Retinal pigment epithelial cell (primary cell): ENCODE measurements at regions not wholly inside any gene's neighbourhood (a gene's known extent, or its start where the extent isn't known, plus 50 kb on each side); places are given as distances from the start of the nearest gene placed in this dataset.

Source experiments
- DNase-seq: peaks from one replicate; pipeline ENCODE4 v3.0.0-alpha.2; 2010; ENCODE audit warnings: low read depth
- H3K4me3 ChIP-seq: 2 replicates; pipeline ENCODE4 v1.5.1; 2011; ENCODE audit warnings: mild to moderate bottlenecking, low read length, control low read depth, moderate library complexity
- CTCF ChIP-seq: conservative IDR thresholded peaks from 2 replicates; pipeline ENCODE4 v1.5.1; 2011; ENCODE audit warnings: low read depth, low read length, control low read depth, inconsistent platforms

DNA sequence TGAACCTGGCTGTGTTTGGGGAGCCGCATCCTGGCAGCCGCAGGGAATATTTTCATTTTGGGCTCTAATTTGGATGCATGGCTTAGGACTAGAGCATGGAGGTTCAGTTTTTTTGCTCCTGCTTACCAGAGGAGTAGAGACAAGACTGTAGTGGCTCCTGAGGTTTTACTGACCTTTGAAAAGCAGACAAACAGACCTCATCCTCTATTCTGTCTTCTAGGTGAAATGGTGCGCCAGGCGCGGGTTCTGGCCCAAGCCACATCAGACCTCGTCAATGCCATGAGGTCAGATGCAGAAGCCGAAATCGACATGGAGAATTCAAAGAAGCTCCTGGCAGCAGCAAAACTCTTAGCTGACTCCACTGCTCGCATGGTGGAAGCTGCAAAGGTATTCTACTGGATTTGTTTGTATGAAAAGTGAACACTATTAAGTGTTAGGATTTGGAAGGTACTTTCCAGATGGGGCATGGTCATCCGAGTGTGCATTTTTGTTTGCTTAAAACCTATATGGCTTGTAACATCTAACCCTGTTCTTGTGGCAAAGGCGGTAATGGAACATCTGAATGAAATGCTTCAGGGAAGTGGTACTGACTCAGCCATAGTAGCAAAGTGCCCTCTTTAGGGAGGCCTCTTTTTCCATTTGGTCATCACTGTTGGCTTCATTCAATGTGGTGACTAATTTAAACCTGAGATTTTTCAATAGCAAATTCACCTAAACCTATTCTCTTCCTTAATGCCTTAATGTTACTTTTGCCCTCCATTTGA, 330.7 kb upstream of the TPM1 start:
- H3K4me3 ChIP-seq: no peak overlapping the region
- no peak for TF ChIP-seq CTCF
- DNase-seq: no peak

DNA sequence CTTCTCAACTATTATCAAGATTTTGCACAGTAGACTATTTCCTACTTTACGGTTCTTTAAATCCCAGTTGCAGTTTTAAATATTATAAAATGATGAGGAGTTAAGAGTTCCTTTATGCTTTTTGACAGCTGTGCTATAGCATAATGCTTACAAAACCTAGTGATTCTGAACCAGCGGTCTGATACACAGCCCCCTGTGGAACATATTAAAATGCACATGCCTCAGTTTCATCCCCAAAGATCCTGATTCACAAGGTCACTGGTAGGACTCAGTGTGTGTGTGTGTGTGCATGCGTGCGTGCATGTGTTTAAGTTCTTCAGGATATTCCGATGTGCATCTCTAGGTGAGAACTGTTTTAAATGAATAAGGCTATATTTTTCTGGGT, 330.1 kb upstream of the TPM1 start:
- TF ChIP-seq CTCF: no peak
- no peak for DNase-seq

GRCh38 chr15:62715946-62716345, 326.6 kb upstream of the TPM1 start:
- DNase-seq: no peak
- no peak for TF ChIP-seq CTCF
- no peak overlapping the region for H3K4me3 ChIP-seq

More for the DNA sequence above, 330.1 kb upstream of the TPM1 start:
- H3K4me3 ChIP-seq: no peak overlapping the region

DNA sequence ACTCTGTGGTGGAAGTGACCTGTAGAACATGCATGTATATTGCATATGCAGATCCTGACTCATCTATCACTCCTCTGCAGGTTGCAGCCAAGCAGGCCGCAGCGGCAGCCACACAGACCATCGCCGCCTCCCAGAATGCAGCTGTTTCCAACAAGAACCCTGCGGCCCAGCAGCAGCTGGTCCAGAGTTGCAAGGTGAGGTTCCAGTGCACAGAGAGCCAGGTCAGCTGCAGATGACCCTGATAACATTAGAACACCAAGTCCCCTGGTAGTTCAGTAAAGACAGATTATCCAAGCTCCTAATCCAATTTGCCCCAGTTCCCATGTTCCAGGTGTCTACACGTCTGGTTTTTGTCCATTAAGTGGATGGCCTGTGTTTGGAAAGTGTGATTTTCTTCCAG, 325.1 kb upstream of the TPM1 start:
- TF ChIP-seq CTCF: no peak
- no peak for DNase-seq
- H3K4me3 ChIP-seq: no peak overlapping the region

DNA sequence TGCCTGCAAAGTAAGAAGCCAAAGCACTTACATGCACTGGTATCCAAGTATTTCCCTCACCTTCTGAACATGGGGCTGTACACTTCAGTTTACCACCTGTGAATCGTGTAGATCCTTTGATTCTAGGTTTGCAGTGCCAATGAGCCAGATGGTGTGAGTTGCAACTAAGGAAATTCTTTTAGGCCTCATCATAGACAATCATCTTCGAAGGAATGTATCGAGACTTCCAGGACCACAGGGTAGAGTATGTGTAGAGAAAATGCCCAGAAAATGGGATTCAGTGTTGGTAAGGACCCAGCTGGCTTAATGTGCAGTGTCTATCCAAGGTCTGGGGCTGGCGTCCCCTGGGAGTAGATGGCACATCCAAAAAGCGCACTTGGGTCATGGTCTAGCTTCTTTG, 323.2 kb upstream of the TPM1 start:
- DNase-seq: no peak
- TF ChIP-seq CTCF: no peak

DNA sequence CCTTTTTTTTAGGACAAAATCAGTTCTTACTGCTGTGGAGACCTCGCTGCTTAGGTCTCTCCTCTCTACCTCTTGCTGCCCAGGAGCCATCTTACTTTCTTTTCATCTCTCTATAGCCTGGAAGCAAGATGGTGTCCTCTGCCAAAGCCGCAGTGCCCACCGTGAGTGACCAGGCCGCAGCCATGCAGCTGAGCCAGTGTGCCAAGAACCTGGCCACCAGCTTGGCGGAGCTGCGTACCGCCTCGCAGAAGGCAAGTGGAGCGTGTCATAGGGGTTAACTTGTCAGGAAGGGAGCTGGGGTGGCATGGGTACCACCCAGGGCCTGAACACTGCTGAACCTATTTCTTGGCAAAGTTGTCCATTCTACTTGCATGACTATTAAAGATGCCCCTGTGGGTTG, 320.3 kb upstream of the TPM1 start:
- H3K4me3 ChIP-seq: no peak overlapping the region
- TF ChIP-seq CTCF: no peak
- DNase-seq: no peak

More for the DNA sequence above, 323.2 kb upstream of the TPM1 start:
- no peak overlapping the region for H3K4me3 ChIP-seq

DNA sequence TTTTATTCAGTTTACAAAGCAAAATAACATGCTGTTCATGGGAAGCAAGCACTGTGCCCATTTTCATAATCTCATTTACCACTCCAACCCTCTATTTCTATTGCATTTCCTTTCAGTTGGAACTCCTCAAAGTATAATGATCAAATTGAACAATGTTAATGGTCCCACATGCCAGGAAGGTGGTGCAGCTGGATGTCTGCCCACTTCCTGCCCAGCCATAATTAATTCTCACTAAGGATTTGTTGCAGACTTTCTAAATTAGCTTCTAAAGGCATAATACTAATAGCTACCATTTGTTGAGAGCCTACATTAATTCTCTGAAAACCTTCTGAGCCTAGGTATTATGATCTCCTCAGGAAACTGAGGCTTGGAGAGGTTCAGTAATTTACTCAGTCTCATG, 316.1 kb upstream of the TPM1 start:
- no peak for TF ChIP-seq CTCF
- no peak for DNase-seq
- no peak overlapping the region for H3K4me3 ChIP-seq
